K562 (cell line): ENCODE measurements at regions not wholly inside any gene's neighbourhood (a gene's known extent, or its start where the extent isn't known, plus 50 kb on each side); places are given as distances from the start of the nearest gene placed in this dataset.

Experiments
- ATAC-seq: fragments of 200-7000 bp; cut with Tn5 transposase; 3 replicates; pipeline ENCODE4 v1.9.1; 2020; ENCODE audit warnings: moderate library complexity
- BruUV-seq: library from RNA; stranded (reverse); fragments of 400-500 nt; replicated peaks from 2 replicates; lab custom pipeline; 2021; lab: Mats Ljungman, UMichigan
- CTCF ChIA-PET: fragments of 300-600 bp; formaldehyde crosslinking; extraction: SDS; loops from one replicate; lab custom pipeline; 2021; ENCODE audit warnings: low intra/inter-chr PET ratio; lab: Yijun Ruan, JAX
- POLR2A ChIA-PET: fragments of 300-600, 350-650 bp; sonication (Branson Sonifier 250); formaldehyde crosslinking; extraction: SDS; loops from one replicate; lab custom pipeline; 2021; ENCODE audit warnings: antibody characterized with exemption, inconsistent platforms; lab: Yijun Ruan, JAX
- DNase-seq, 4 experiments: peaks; one replicate each; pipeline versions ENCODE4 v3.0.0 to v3.0.0-alpha.2; 2011 to 2018; ENCODE audit warnings: low spot score in 3 of 4, mixed read lengths in 3 of 4; ENCODE audit errors: extremely low read depth in 1 of 4
- FAIRE-seq: peaks from 2 replicates; lab custom pipeline; 2011; peaks lifted over from hg19 to GRCh38; lab: Jason Lieb, UNC
- H2AFZ ChIP-seq: 2 replicates; pipeline ENCODE4 v1.6.0; 2011; ENCODE audit warnings: low read depth, low read length, control low read depth, inconsistent platforms
- H3K27ac ChIP-seq: fragments of 200-600 bp; 3 replicates; pipeline ENCODE4 v1.8.0; 2011; ENCODE audit warnings: low read depth, mild to moderate bottlenecking, control low read depth, inconsistent platforms, low read length, moderate library complexity, mixed read lengths; ENCODE audit errors: extremely low read depth
- H3K27me3 ChIP-seq, 2 experiments: fragments of 300-600 bp in 1 of 2; 2 replicates in 1 of 2; 3 replicates in 1 of 2; pipeline versions ENCODE4 v1.6.0 to v1.8.0; 2011; ENCODE audit warnings: inconsistent platforms in 2 of 2, low read length in 2 of 2, mild to moderate bottlenecking in 1 of 2, mixed read lengths in 1 of 2, moderate library complexity in 1 of 2; ENCODE audit not compliant: control insufficient read depth in 2 of 2, insufficient read depth in 2 of 2
- H3K36me3 ChIP-seq: fragments of 300-600 bp; 3 replicates; pipeline ENCODE4 v1.8.0; 2011; ENCODE audit warnings: mild to moderate bottlenecking, low read length, inconsistent platforms; ENCODE audit not compliant: control insufficient read depth, insufficient read depth
- H3K4me1 ChIP-seq, 2 experiments: fragments of 200-600 bp in 1 of 2; replicated peaks in 1 of 2; 2 replicates in 1 of 2; 3 replicates in 1 of 2; pipeline versions ENCODE4 v1.5.1 to v1.8.0; 2011; ENCODE audit warnings: inconsistent platforms in 2 of 2, low read length in 2 of 2, mild to moderate bottlenecking in 1 of 2, mixed read lengths in 1 of 2, moderate library complexity in 1 of 2; ENCODE audit not compliant: control insufficient read depth in 2 of 2, insufficient read depth in 2 of 2
- H3K4me2 ChIP-seq: 2 replicates; pipeline ENCODE4 v1.6.1; 2011; ENCODE audit warnings: low read length, control low read depth, inconsistent platforms, mixed read lengths; ENCODE audit not compliant: insufficient read depth
- H3K4me3 ChIP-seq: fragments of 200-600 bp; sonication (generic), shearing (Covaris generic); 2 replicates; pipeline ENCODE4 v1.5.1; 2016; ENCODE audit warnings: control low read depth, inconsistent platforms
- H3K79me2 ChIP-seq: fragments of 200-600 bp; 3 replicates; pipeline ENCODE4 v1.8.0; 2011; ENCODE audit warnings: low read length, inconsistent platforms; ENCODE audit not compliant: control insufficient read depth, insufficient read depth
- H3K9ac ChIP-seq, 2 experiments: 2 replicates each; pipeline versions ENCODE4 v1.6.0 to v1.6.1; 2011; ENCODE audit warnings: low read depth in 2 of 2, low read length in 2 of 2, control low read depth in 1 of 2, inconsistent platforms in 1 of 2, mild to moderate bottlenecking in 1 of 2, mixed read lengths in 1 of 2; ENCODE audit not compliant: insufficient read depth in 1 of 2
- H3K9me1 ChIP-seq: one replicate; pipeline ENCODE4 v1.6.0; 2011; ENCODE audit warnings: inconsistent platforms, mild to moderate bottlenecking, low read length, moderate library complexity; ENCODE audit not compliant: control insufficient read depth, insufficient read depth
- H3K9me3 ChIP-seq: replicated peaks from 2 replicates; pipeline ENCODE4 v1.5.1; 2011; ENCODE audit warnings: low read depth, low read length, inconsistent platforms; ENCODE audit not compliant: control insufficient read depth, insufficient read depth
- H4K20me1 ChIP-seq: replicated peaks from 2 replicates; pipeline ENCODE4 v1.6.1; 2011; ENCODE audit warnings: low read length, inconsistent platforms, mixed read lengths; ENCODE audit not compliant: control insufficient read depth, insufficient read depth
- HDAC2 ChIP-seq: fragments of 450-650 bp; IDR thresholded peaks from 2 replicates; pipeline ENCODE4 v1.6.1; 2016; ENCODE audit warnings: mild to moderate bottlenecking
- IRF2 ChIP-seq: sonication (generic); formaldehyde crosslinking; IDR thresholded peaks from 2 replicates; pipeline ENCODE4 v1.8.1; 2022; ENCODE audit warnings: mild to moderate bottlenecking, missing genetic modification reagents
- NFYB ChIP-seq: IDR thresholded peaks from 2 replicates; pipeline ENCODE4 v1.6.1; 2011; ENCODE audit warnings: mild to moderate bottlenecking, moderate library complexity; ENCODE audit not compliant: insufficient read length; ENCODE audit errors: extremely low read depth
- SNIP1 ChIP-seq: fragments of 450-650 bp; IDR thresholded peaks from 2 replicates; pipeline ENCODE4 v1.7.1; 2017; ENCODE audit warnings: low read depth, mild to moderate bottlenecking
- ZNF12 ChIP-seq: sonication (generic); formaldehyde crosslinking; IDR thresholded peaks from 2 replicates; pipeline ENCODE4 v1.4.0; 2020; ENCODE audit warnings: mild to moderate bottlenecking, missing genetic modification reagents
- ZNF586 ChIP-seq: fragments of 450-650 bp; formaldehyde crosslinking; conservative IDR thresholded peaks from 2 replicates; pipeline ENCODE4 v1.4.0; 2020; ENCODE audit warnings: mild to moderate bottlenecking, moderate library complexity
- ZNF668 ChIP-seq: fragments of 250-450 bp; sonication (Bioruptor Pico); IDR thresholded peaks from 2 replicates; pipeline ENCODE4 v1.8.0; 2022; ENCODE audit warnings: mild to moderate bottlenecking, inconsistent platforms
- WGBS: fragments of 100-300 bp; shearing (Covaris generic); methylation state at CpG from one replicate; pipeline ENCODE4 v1.1.6; 2016; ENCODE audit warnings: low coverage, mixed read lengths; ENCODE audit not compliant: insufficient coverage; ENCODE audit errors: missing lambda C conversion rate; 5-methylcytosine and 5-hydroxymethylcytosine counted together
- in situ Hi-C: fragments of 300-500 bp; cut with MboI; formaldehyde crosslinking; loops from 4 replicates; pipeline ENCODE4 v1.15.0; 2018; ENCODE audit warnings: inconsistent platforms, mixed read lengths
- intact Hi-C: fragments of 100-400 bp; cut with micrococcal nuclease; formaldehyde crosslinking; loops from 2 replicates; pipeline ENCODE4 v1.14.2; 2022
- TF ChIP-seq, protein P1 (sequence below): IDR thresholded peaks from 2 replicates; pipeline ENCODE4 v1.6.1; 2016; ENCODE audit warnings: missing genetic modification characterization, missing compliant biosample characterization
- TF ChIP-seq, protein P2 (sequence below): fragments of 200-800 bp; sonication (Bioruptor generic); IDR thresholded peaks from 2 replicates; pipeline ENCODE4 v1.6.1; 2016; ENCODE audit warnings: missing genetic modification characterization, missing compliant biosample characterization
- TF ChIP-seq, protein P3 (sequence below): IDR thresholded peaks from 3 replicates; pipeline ENCODE4 v1.6.1; 2011; ENCODE audit warnings: borderline replicate concordance, mild to moderate bottlenecking; ENCODE audit not compliant: insufficient read length, insufficient read depth
- TF ChIP-seq, protein P4 (sequence below): fragments of 450-650 bp; IDR thresholded peaks from 2 replicates; pipeline ENCODE4 v1.6.1; 2018; ENCODE audit warnings: mild to moderate bottlenecking, low read depth; ENCODE audit not compliant: partially characterized antibody

DNA sequence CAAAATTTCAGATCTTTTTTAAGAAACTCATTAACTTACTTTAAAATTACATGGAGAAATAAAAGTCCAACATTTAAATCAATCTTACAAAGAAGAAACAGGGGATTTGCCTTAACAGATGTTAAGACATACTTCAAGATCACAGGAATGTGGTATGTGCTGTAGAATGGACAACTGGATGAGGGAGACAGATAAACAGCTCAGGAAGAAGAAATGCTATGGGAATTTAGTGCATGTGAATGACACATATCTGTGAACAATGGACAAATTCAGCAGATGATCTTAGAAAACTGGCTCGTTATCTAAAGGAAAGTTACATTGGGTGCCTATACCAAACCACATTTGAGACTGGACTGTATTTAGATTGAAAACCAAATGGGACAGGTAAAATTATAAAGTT lies 246.8 kb upstream of the AGAP1 start:
- H2AFZ ChIP-seq = no peak overlapping the region
- 0% methylated on average over 1 of the region's 1 CpG for WGBS
- in situ Hi-C loops (no loop called here), intact Hi-C loops (no loop called here)
- no peak for ATAC-seq
- H3K4me2 ChIP-seq = no peak overlapping the region
- no peaks in the 10 kb centered on the region for H3K36me3 ChIP-seq
- no TSS peak for BruUV-seq
- H3K4me1 ChIP-seq = no peaks in the 10 kb centered on the region
- no peaks in the 10 kb centered on the region for H3K9me3 ChIP-seq
- POLR2A ChIA-PET = no interaction called here
- no peak overlapping the region for H3K4me3 ChIP-seq
- FAIRE-seq = no peak
- DNase-seq = no peak
- H3K79me2 ChIP-seq = no peaks in the 10 kb centered on the region
- CTCF ChIA-PET = no interaction called here
- no peak overlapping the region for H3K9ac ChIP-seq
- no peaks in the 10 kb centered on the region for H3K9me1 ChIP-seq
- H3K27me3 ChIP-seq = peaks cover 0 to 19% of the 10 kb centered on the region in 2 experiments; a peak in 3 of 5 replicates
- H3K27ac ChIP-seq = no peak overlapping the region
- H4K20me1 ChIP-seq = no peaks in the 10 kb centered on the region
- no peak for TF ChIP-seq IRF2 (CRISPR knock-in tag)
- TF ChIP-seq, protein P1, sequence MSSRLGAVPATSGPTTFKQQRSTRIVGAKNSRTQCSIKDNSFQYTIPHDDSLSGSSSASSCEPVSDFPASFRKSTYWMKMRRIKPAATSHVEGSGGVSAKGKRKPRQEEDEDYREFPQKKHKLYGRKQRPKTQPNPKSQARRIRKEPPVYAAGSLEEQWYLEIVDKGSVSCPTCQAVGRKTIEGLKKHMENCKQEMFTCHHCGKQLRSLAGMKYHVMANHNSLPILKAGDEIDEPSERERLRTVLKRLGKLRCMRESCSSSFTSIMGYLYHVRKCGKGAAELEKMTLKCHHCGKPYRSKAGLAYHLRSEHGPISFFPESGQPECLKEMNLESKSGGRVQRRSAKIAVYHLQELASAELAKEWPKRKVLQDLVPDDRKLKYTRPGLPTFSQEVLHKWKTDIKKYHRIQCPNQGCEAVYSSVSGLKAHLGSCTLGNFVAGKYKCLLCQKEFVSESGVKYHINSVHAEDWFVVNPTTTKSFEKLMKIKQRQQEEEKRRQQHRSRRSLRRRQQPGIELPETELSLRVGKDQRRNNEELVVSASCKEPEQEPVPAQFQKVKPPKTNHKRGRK (tag) = no peak
- TF ChIP-seq, protein P2, sequence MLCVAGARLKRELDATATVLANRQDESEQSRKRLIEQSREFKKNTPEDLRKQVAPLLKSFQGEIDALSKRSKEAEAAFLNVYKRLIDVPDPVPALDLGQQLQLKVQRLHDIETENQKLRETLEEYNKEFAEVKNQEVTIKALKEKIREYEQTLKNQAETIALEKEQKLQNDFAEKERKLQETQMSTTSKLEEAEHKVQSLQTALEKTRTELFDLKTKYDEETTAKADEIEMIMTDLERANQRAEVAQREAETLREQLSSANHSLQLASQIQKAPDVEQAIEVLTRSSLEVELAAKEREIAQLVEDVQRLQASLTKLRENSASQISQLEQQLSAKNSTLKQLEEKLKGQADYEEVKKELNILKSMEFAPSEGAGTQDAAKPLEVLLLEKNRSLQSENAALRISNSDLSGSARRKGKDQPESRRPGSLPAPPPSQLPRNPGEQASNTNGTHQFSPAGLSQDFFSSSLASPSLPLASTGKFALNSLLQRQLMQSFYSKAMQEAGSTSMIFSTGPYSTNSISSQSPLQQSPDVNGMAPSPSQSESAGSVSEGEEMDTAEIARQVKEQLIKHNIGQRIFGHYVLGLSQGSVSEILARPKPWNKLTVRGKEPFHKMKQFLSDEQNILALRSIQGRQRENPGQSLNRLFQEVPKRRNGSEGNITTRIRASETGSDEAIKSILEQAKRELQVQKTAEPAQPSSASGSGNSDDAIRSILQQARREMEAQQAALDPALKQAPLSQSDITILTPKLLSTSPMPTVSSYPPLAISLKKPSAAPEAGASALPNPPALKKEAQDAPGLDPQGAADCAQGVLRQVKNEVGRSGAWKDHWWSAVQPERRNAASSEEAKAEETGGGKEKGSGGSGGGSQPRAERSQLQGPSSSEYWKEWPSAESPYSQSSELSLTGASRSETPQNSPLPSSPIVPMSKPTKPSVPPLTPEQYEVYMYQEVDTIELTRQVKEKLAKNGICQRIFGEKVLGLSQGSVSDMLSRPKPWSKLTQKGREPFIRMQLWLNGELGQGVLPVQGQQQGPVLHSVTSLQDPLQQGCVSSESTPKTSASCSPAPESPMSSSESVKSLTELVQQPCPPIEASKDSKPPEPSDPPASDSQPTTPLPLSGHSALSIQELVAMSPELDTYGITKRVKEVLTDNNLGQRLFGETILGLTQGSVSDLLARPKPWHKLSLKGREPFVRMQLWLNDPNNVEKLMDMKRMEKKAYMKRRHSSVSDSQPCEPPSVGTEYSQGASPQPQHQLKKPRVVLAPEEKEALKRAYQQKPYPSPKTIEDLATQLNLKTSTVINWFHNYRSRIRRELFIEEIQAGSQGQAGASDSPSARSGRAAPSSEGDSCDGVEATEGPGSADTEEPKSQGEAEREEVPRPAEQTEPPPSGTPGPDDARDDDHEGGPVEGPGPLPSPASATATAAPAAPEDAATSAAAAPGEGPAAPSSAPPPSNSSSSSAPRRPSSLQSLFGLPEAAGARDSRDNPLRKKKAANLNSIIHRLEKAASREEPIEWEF (CRISPR knock-in tag) = no peak
- no peak for TF ChIP-seq HDAC2
- TF ChIP-seq NFYB = no peak
- TF ChIP-seq SNIP1 = no peak
- no peak for TF ChIP-seq ZNF12 (CRISPR knock-in tag)
- TF ChIP-seq, protein P3, sequence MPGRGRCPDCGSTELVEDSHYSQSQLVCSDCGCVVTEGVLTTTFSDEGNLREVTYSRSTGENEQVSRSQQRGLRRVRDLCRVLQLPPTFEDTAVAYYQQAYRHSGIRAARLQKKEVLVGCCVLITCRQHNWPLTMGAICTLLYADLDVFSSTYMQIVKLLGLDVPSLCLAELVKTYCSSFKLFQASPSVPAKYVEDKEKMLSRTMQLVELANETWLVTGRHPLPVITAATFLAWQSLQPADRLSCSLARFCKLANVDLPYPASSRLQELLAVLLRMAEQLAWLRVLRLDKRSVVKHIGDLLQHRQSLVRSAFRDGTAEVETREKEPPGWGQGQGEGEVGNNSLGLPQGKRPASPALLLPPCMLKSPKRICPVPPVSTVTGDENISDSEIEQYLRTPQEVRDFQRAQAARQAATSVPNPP = no peak
- TF ChIP-seq, protein P4, sequence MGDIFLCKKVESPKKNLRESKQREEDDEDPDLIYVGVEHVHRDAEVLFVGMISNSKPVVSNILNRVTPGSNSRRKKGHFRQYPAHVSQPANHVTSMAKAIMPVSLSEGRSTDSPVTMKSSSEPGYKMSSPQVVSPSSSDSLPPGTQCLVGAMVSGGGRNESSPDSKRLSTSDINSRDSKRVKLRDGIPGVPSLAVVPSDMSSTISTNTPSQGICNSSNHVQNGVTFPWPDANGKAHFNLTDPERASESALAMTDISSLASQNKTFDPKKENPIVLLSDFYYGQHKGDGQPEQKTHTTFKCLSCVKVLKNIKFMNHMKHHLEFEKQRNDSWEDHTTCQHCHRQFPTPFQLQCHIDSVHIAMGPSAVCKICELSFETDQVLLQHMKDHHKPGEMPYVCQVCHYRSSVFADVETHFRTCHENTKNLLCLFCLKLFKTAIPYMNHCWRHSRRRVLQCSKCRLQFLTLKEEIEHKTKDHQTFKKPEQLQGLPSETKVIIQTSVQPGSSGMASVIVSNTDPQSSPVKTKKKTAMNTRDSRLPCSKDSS = no peak
- no peak for TF ChIP-seq ZNF668 (CRISPR knock-in tag)
- TF ChIP-seq ZNF586 (CRISPR knock-in tag) = no peak
